ENCODE measurements at regions not wholly inside any gene's neighbourhood (a gene's known extent, or its start where the extent isn't known, plus 50 kb on each side); places are given as distances from the start of the nearest gene placed in this dataset.

- TF ChIP-seq ZNF597 (CRISPR knock-in tag; IDR thresholded peaks at IDR 0.05) (no peak), ZNF292 (CRISPR knock-in tag; IDR thresholded peaks at IDR 0.05; ENCODE audit: borderline replicate concordance, low read depth) (peak; percentile 74; the same call in 1 of the 2 replicates), GATAD2A (CRISPR knock-in tag; IDR thresholded peaks at IDR 0.05) (peak; percentile 34; the same call in 1 of the 2 replicates), YEATS2 (CRISPR knock-in tag; IDR thresholded peaks at IDR 0.05; ENCODE audit: borderline replicate concordance) (no peak), FOXK2 (IDR thresholded peaks at IDR 0.05) (0 out of 2 replicates have a peak, but pooled peaks have one; percentile 9), ZMYM4 (CRISPR knock-in tag; IDR thresholded peaks at IDR 0.05) (peak; percentile 32; the same call in 1 of the 2 replicates), POGZ (CRISPR knock-in tag; IDR thresholded peaks at IDR 0.05) (no peak), THAP9 (CRISPR knock-in tag; IDR thresholded peaks at IDR 0.05; ENCODE audit: borderline replicate concordance) (peak; percentile 64), EP300 (IDR thresholded peaks at IDR 0.05; ENCODE audit: low read depth in 2 of 2, low read length in 2 of 2) (0 out of 4 replicates have a peak, but pooled peaks of 1 of the 2 experiments have one; percentile 6), EP300 (CRISPR knock-in tag; IDR thresholded peaks at IDR 0.05; ENCODE audit: borderline replicate concordance) (no peak), CREB3 (CRISPR knock-in tag; IDR thresholded peaks at IDR 0.05) (no peak), FOXK1 (CRISPR knock-in tag; IDR thresholded peaks at IDR 0.05; ENCODE audit: borderline replicate concordance, low read depth) (peak; percentile 42; the same call in 1 of the 2 replicates), LCORL (IDR thresholded peaks at IDR 0.05) (no peak), LCORL (CRISPR knock-in tag; IDR thresholded peaks at IDR 0.05) (peak; percentile 71; the same call in 1 of the 2 replicates), NCOA2 (CRISPR knock-in tag; IDR thresholded peaks at IDR 0.05) (no peak), SAP130 (CRISPR knock-in tag; IDR thresholded peaks at IDR 0.05; ENCODE audit: low read depth) (0 out of 2 replicates have a peak, but pooled peaks have one; percentile 40), TEAD3 (CRISPR knock-in tag; optimal IDR thresholded peaks at IDR 0.05; ENCODE audit: borderline replicate concordance) (peak; percentile 42), PRDM10 (CRISPR knock-in tag; IDR thresholded peaks at IDR 0.05; ENCODE audit: low read depth) (no peak), SMYD3 (CRISPR knock-in tag; IDR thresholded peaks at IDR 0.05) (0 out of 2 replicates have a peak, but pooled peaks have one; percentile 40), HOXD1 (CRISPR knock-in tag; IDR thresholded peaks at IDR 0.05) (no peak)
Measured at GRCh38 chr4:38365748-38366310, 298.2 kb upstream of the KLF3 start (continued).
